H9 (cell line): ENCODE measurements at regions not wholly inside any gene's neighbourhood (a gene's known extent, or its start where the extent isn't known, plus 50 kb on each side); places are given as distances from the start of the nearest gene placed in this dataset.

ENCODE experiments used
- DNase-seq: peaks from one replicate; pipeline ENCODE4 v3.0.0-alpha.2; 2017
- H2AFZ ChIP-seq: one replicate; pipeline ENCODE4 v1.6.1; 2013; ENCODE audit warnings: mild to moderate bottlenecking, low read length, control low read depth, moderate library complexity
- H2AK5ac ChIP-seq: 2 replicates; pipeline ENCODE4 v1.6.1; 2013; ENCODE audit warnings: low read length, control low read depth, mixed read lengths; ENCODE audit not compliant: insufficient read length
- H2BK120ac ChIP-seq: one replicate; pipeline ENCODE4 v1.6.1; 2013; ENCODE audit warnings: low read depth, mild to moderate bottlenecking, low read length, control low read depth, inconsistent platforms; ENCODE audit not compliant: poor library complexity, severe bottlenecking
- H2BK12ac ChIP-seq: 2 replicates; pipeline ENCODE4 v1.6.1; 2013; ENCODE audit warnings: low read length, control low read depth, mixed read lengths, low read depth; ENCODE audit not compliant: insufficient read length
- H2BK15ac ChIP-seq: 2 replicates; pipeline ENCODE4 v1.6.1; 2013; ENCODE audit warnings: low read depth, low read length, control low read depth
- H2BK20ac ChIP-seq: one replicate; pipeline ENCODE4 v1.6.1; 2013; ENCODE audit warnings: low read depth, mild to moderate bottlenecking, low read length, control low read depth, inconsistent platforms; ENCODE audit not compliant: poor library complexity, severe bottlenecking
- H2BK5ac ChIP-seq: 2 replicates; pipeline ENCODE4 v1.6.1; 2013; ENCODE audit warnings: low read length, control low read depth, mixed read lengths; ENCODE audit not compliant: insufficient read length
- H3K14ac ChIP-seq: 2 replicates; pipeline ENCODE4 v1.6.1; 2013; ENCODE audit warnings: low read length, control low read depth; ENCODE audit not compliant: insufficient read depth
- H3K18ac ChIP-seq: 2 replicates; pipeline ENCODE4 v1.6.1; 2013; ENCODE audit warnings: low read depth, mild to moderate bottlenecking, mixed read lengths, low read length, control low read depth; ENCODE audit not compliant: insufficient read length
- H3K23ac ChIP-seq: 2 replicates; pipeline ENCODE4 v1.6.1; 2013; ENCODE audit warnings: low read length, control low read depth, mixed read lengths, low read depth; ENCODE audit not compliant: insufficient read length
- H3K23me2 ChIP-seq: 2 replicates; pipeline ENCODE4 v1.6.1; 2013; ENCODE audit warnings: low read depth, mild to moderate bottlenecking, mixed read lengths, low read length, control low read depth; ENCODE audit not compliant: insufficient read length, poor library complexity, severe bottlenecking
- H3K27ac ChIP-seq: 2 replicates; pipeline ENCODE4 v1.5.1; 2013; ENCODE audit warnings: low read length, control low read depth, mixed read lengths, low read depth; ENCODE audit not compliant: insufficient read length
- H3K27me3 ChIP-seq: 2 replicates; pipeline ENCODE4 v1.6.1; 2013; ENCODE audit warnings: low read length, control low read depth, inconsistent platforms; ENCODE audit not compliant: insufficient read depth
- H3K4ac ChIP-seq: 2 replicates; pipeline ENCODE4 v1.6.1; 2013; ENCODE audit warnings: low read depth, mild to moderate bottlenecking, control low read depth, inconsistent platforms, low read length, moderate library complexity
- H3K4me1 ChIP-seq: 2 replicates; pipeline ENCODE4 v1.6.1; 2013; ENCODE audit warnings: low read length, control low read depth, inconsistent platforms; ENCODE audit not compliant: insufficient read depth
- H3K4me2 ChIP-seq: 2 replicates; pipeline ENCODE4 v1.6.1; 2013; ENCODE audit warnings: low read length, control low read depth, mixed read lengths; ENCODE audit not compliant: insufficient read length, insufficient read depth
- H3K56ac ChIP-seq: 2 replicates; pipeline ENCODE4 v1.6.1; 2013; ENCODE audit warnings: low read depth, mild to moderate bottlenecking, mixed read lengths, low read length, control low read depth; ENCODE audit not compliant: insufficient read length
- H3K79me1 ChIP-seq: 2 replicates; pipeline ENCODE4 v1.6.1; 2013; ENCODE audit warnings: low read depth, mild to moderate bottlenecking, moderate library complexity, low read length, control low read depth, inconsistent platforms; ENCODE audit not compliant: insufficient read depth, poor library complexity, severe bottlenecking
- H3K79me2 ChIP-seq: 2 replicates; pipeline ENCODE4 v1.6.1; 2013; ENCODE audit warnings: low read length, control low read depth, inconsistent platforms; ENCODE audit not compliant: insufficient read depth
- H3K9ac ChIP-seq: 2 replicates; pipeline ENCODE4 v1.6.1; 2013; ENCODE audit warnings: low read length, control low read depth, mixed read lengths; ENCODE audit not compliant: insufficient read length; ENCODE audit errors: extremely low read depth
- H3K9me3 ChIP-seq: one replicate; pipeline ENCODE4 v1.6.1; 2013; ENCODE audit warnings: low read depth, low read length, inconsistent platforms; ENCODE audit not compliant: control insufficient read depth
- H3T11ph ChIP-seq: one replicate; pipeline ENCODE4 v1.6.1; 2013; ENCODE audit warnings: mild to moderate bottlenecking, low read length, control low read depth, inconsistent platforms
- H4K20me1 ChIP-seq: one replicate; pipeline ENCODE4 v1.6.1; 2013; ENCODE audit not compliant: control insufficient read depth, insufficient read length, insufficient read depth
- H4K5ac ChIP-seq: 2 replicates; pipeline ENCODE4 v1.6.1; 2013; ENCODE audit warnings: low read depth, mild to moderate bottlenecking, mixed read lengths, low read length, control low read depth; ENCODE audit not compliant: insufficient read length
- H4K8ac ChIP-seq: replicated peaks from 2 replicates; pipeline ENCODE4 v1.6.1; 2013; ENCODE audit warnings: low read length, control low read depth, mixed read lengths, low read depth; ENCODE audit not compliant: insufficient read length
- H4K91ac ChIP-seq: 2 replicates; pipeline ENCODE4 v1.6.1; 2013; ENCODE audit warnings: low read depth, mild to moderate bottlenecking, moderate library complexity, mixed read lengths, low read length, control low read depth; ENCODE audit not compliant: insufficient read length
- H3K27ac Mint-ChIP-seq, 3 experiments: 2 replicates in 2 of 3; 3 replicates in 1 of 3; pipeline ENCODE4 v1.8.0; 2020 to 2021; ENCODE audit warnings: mixed read lengths in 3 of 3, mild to moderate bottlenecking in 1 of 3, moderate library complexity in 1 of 3
- H3K27me3 Mint-ChIP-seq: 2 replicates; pipeline ENCODE4 v1.8.0; 2021; ENCODE audit warnings: low read depth, mild to moderate bottlenecking, moderate library complexity, mixed read lengths
- H3K36me3 Mint-ChIP-seq, 3 experiments: 2 replicates in 2 of 3; 3 replicates in 1 of 3; pipeline ENCODE4 v1.8.0; 2020 to 2021; ENCODE audit warnings: low read depth in 3 of 3, mixed read lengths in 3 of 3; ENCODE audit not compliant: insufficient read depth in 1 of 3
- H3K4me1 Mint-ChIP-seq, 2 experiments: 2 replicates each; pipeline ENCODE4 v1.8.0; 2020; ENCODE audit warnings: mixed read lengths in 2 of 2
- H3K4me3 Mint-ChIP-seq, 2 experiments: 2 replicates in 1 of 2; 3 replicates in 1 of 2; pipeline ENCODE4 v1.8.0; 2020 to 2021; ENCODE audit warnings: mild to moderate bottlenecking in 2 of 2, mixed read lengths in 2 of 2, moderate library complexity in 1 of 2
- H3K9me3 Mint-ChIP-seq, 2 experiments: 2 replicates in 1 of 2; 3 replicates in 1 of 2; pipeline ENCODE4 v1.8.0; 2020; ENCODE audit warnings: mild to moderate bottlenecking in 2 of 2, mixed read lengths in 2 of 2, moderate library complexity in 1 of 2
- CTCF ChIP-seq: fragments of 200-600 bp; sonication (generic); conservative IDR thresholded peaks from 3 replicates; pipeline ENCODE4 v1.8.0; 2021; ENCODE audit warnings: antibody characterized with exemption, mild to moderate bottlenecking
- WGBS: extraction: QIAGEN DNeasy Blood & Tissue Kit; methylation state at CpG from one replicate; pipeline ENCODE4 v1.1.7; 2013; ENCODE audit warnings: missing lambda C conversion rate, low lambda C conversion rate, mixed read lengths; ENCODE audit not compliant: insufficient read length; ENCODE audit errors: extremely low coverage; 5-methylcytosine and 5-hydroxymethylcytosine counted together

DNA sequence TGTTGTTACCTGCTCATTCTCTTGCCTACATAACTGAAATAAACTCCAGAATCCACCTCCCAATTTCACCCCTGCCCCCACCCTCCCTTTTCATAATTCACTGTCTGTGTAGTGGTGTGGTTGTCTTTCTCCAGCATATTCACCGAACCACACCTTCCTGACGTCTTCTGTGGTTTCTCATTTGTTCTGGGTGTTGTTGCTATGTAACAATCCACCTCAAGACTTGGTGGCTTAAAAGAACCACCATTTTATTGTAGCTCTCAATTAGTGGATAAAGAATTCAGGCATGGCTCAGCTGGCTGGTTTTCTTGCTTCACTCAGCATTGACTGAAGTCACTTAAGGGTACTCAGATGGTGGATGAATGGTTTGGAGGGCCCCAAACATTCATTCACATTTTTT, 229.8 kb downstream of the MAF start:
- Histone ChIP-seq H4K91ac (no peak overlapping the region), H3K79me2 (no peaks in the 10 kb centered on the region), H2BK15ac (no peak overlapping the region), H3K4ac (no peak overlapping the region), H2AK5ac (no peak overlapping the region), H3K14ac (no peak overlapping the region), H2BK20ac (no peak overlapping the region), H3K4me1 (no peaks in the 10 kb centered on the region), H3K4me2 (no peak overlapping the region), H3K23me2 (no peaks in the 10 kb centered on the region), H3K9me3 (no peaks in the 10 kb centered on the region), H3K56ac (no peak overlapping the region), H2BK5ac (no peak overlapping the region), H2BK12ac (no peak overlapping the region), H3K27me3 (no peaks in the 10 kb centered on the region), H2BK120ac (no peak overlapping the region), H4K8ac (no peak overlapping the region), H3T11ph (no peak overlapping the region), H3K9ac (no peak overlapping the region), H2AFZ (no peak overlapping the region), H3K79me1 (no peaks in the 10 kb centered on the region), H3K18ac (no peak overlapping the region), H3K27ac (no peak overlapping the region), H4K5ac (no peak overlapping the region), H4K20me1 (no peaks in the 10 kb centered on the region), H3K23ac (no peak overlapping the region)
- TF ChIP-seq CTCF = no peak
- no CpG with 5 or more reads among the region's 2 CpGs for WGBS
- DNase-seq = no peak
- peaks cover 0 to 5% of the 10 kb centered on the region in 2 experiments; a peak in 1 of 4 replicates for H3K4me1 Mint-ChIP-seq
- peaks cover 3% of the 10 kb centered on the region in 2 experiments; a peak in 3 of 5 replicates for H3K9me3 Mint-ChIP-seq
- H3K27me3 Mint-ChIP-seq = no peaks in the 10 kb centered on the region; the same call in none of the 2 replicates
- no peak overlapping the region for H3K4me3 Mint-ChIP-seq
- H3K27ac Mint-ChIP-seq = no peak overlapping the region
- peaks cover 0 to 8% (median 4%) of the 10 kb centered on the region in 3 experiments; a peak in 1 of 7 replicates for H3K36me3 Mint-ChIP-seq
